ENCODE measurements at regions not wholly inside any gene's neighbourhood (a gene's known extent, or its start where the extent isn't known, plus 50 kb on each side); places are given as distances from the start of the nearest gene placed in this dataset.
A peak's percentile ranks its signal among the peaks of the same experiment; 100 is the strongest.

- no peaks in the 10 kb centered on the region for H3K27me3 Mint-ChIP-seq (ENCODE audit: unreplicated experiment)
- TF ChIP-seq, protein P1, sequence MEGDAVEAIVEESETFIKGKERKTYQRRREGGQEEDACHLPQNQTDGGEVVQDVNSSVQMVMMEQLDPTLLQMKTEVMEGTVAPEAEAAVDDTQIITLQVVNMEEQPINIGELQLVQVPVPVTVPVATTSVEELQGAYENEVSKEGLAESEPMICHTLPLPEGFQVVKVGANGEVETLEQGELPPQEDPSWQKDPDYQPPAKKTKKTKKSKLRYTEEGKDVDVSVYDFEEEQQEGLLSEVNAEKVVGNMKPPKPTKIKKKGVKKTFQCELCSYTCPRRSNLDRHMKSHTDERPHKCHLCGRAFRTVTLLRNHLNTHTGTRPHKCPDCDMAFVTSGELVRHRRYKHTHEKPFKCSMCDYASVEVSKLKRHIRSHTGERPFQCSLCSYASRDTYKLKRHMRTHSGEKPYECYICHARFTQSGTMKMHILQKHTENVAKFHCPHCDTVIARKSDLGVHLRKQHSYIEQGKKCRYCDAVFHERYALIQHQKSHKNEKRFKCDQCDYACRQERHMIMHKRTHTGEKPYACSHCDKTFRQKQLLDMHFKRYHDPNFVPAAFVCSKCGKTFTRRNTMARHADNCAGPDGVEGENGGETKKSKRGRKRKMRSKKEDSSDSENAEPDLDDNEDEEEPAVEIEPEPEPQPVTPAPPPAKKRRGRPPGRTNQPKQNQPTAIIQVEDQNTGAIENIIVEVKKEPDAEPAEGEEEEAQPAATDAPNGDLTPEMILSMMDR (IDR thresholded peaks at IDR 0.05), result no peak
- peak overlapping the region; percentile 95 for H3K27ac Mint-ChIP-seq (ENCODE audit: unreplicated experiment)
- no peak for DNase-seq (ENCODE audit: extremely low spot score, unreplicated experiment)
- no peak overlapping the region for H3K4me3 Mint-ChIP-seq (ENCODE audit: unreplicated experiment)
- H3K36me3 Mint-ChIP-seq (ENCODE audit: unreplicated experiment), result no peaks in the 10 kb centered on the region
- no peaks in the 10 kb centered on the region for H3K9me3 Mint-ChIP-seq (ENCODE audit: unreplicated experiment)
- H3K4me1 Mint-ChIP-seq (ENCODE audit: unreplicated experiment), result peaks cover 65% of the 10 kb centered on the region
Observed at GRCh38 chr4:128387600-128388351, 100.2 kb upstream of the PGRMC2 start.

GRCh38 chr4:128386761-128387599, 99.4 kb upstream of the PGRMC2 start:
- peaks cover 64% of the 10 kb centered on the region for H3K4me1 Mint-ChIP-seq (ENCODE audit: unreplicated experiment)
- peak overlapping the region; percentile 95 for H3K27ac Mint-ChIP-seq (ENCODE audit: unreplicated experiment)
- TF ChIP-seq, protein P1 (IDR thresholded peaks at IDR 0.05), result no peak

DNA sequence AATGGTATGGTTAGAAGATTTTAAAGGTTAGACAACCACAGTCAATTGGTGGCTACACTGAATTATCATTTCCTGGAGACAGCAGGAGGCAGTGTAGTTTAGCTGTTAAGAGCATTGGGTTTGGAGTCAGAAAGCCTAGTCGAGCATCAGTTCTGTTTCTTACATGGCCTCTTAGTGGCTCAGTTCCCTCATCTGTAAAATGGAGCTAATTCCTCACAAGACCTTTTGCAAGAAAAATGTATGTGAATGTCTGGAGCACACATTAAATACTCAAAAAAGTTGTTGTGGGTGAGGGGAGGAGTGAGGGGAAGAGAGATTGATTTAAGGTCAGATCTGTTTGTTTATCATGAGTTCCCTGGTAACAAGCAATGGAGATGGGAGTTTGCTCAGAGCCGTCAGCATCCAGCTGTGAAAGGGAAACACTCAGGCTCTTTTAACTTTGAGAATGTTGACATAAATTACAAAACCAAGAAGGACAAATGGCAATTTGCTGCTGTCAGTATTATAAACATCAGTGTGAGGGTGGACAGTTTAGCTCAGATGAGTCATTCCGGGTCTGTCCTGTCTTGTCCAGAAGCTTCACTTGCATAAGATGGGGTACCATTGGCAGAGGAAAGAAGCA, 98.2 kb upstream of the PGRMC2 start:
- Mint-ChIP-seq H3K4me1 (ENCODE audit: unreplicated experiment) (peaks cover 61% of the 10 kb centered on the region), H3K27me3 (ENCODE audit: unreplicated experiment) (no peaks in the 10 kb centered on the region), H3K9me3 (ENCODE audit: unreplicated experiment) (no peaks in the 10 kb centered on the region), H3K36me3 (ENCODE audit: unreplicated experiment) (no peaks in the 10 kb centered on the region), H3K27ac (ENCODE audit: unreplicated experiment) (peak overlapping the region; percentile 95), H3K4me3 (ENCODE audit: unreplicated experiment) (no peak overlapping the region)
- TF ChIP-seq, protein P1 (IDR thresholded peaks at IDR 0.05), result peak; percentile 29
- DNase-seq (ENCODE audit: extremely low spot score, unreplicated experiment), result no peak

More at GRCh38 chr4:128386761-128387599, 99.4 kb upstream of the PGRMC2 start:
- H3K4me3 Mint-ChIP-seq (ENCODE audit: unreplicated experiment), result peak overlapping the region; percentile 16
- no peaks in the 10 kb centered on the region for H3K36me3 Mint-ChIP-seq (ENCODE audit: unreplicated experiment)
- DNase-seq (ENCODE audit: extremely low spot score, unreplicated experiment), result peak; percentile 90
- H3K9me3 Mint-ChIP-seq (ENCODE audit: unreplicated experiment), result no peaks in the 10 kb centered on the region
- no peaks in the 10 kb centered on the region for H3K27me3 Mint-ChIP-seq (ENCODE audit: unreplicated experiment)

- Mint-ChIP-seq H3K27me3 (ENCODE audit: unreplicated experiment) (no peaks in the 10 kb centered on the region), H3K4me3 (ENCODE audit: unreplicated experiment) (no peak overlapping the region), H3K36me3 (ENCODE audit: unreplicated experiment) (no peaks in the 10 kb centered on the region), H3K9me3 (ENCODE audit: unreplicated experiment) (no peaks in the 10 kb centered on the region), H3K4me1 (ENCODE audit: unreplicated experiment) (peaks cover 63% of the 10 kb centered on the region), H3K27ac (ENCODE audit: unreplicated experiment) (peak overlapping the region; percentile 95)
- no peak for DNase-seq (ENCODE audit: extremely low spot score, unreplicated experiment)
- TF ChIP-seq, protein P1 (IDR thresholded peaks at IDR 0.05), result no peak
Observed at GRCh38 chr4:128384765-128385598, 97.4 kb upstream of the PGRMC2 start.
